SIG-M5 (cell line): ENCODE measurements at regions not wholly inside any gene's neighbourhood (a gene's known extent, or its start where the extent isn't known, plus 50 kb on each side); places are given as distances from the start of the nearest gene placed in this dataset.

Experiments used
- DNase-seq: peaks from one replicate; lab custom pipeline; 2025; lab: John Stamatoyannopoulos, UW

DNA sequence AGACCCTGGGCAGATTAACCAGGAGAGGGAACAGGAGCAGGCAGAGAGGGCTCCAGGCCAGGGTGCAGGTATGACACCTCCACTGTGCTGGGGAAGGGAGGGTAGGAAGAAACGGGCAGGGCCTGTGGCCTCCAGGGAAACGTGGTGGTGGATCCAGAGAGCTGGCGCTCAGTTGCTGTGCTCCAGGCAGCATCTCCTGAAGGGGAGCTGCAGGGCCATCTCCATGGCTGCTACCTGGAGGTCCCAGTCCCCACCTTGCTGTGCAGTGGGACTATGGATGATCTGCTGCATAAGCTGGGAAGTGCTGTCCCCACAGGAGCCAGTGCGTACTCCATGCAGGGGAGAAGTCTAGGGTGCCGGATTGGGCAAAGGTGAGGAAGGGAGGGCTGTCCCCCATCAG is 125.9 kb upstream of the RUNX3 start:
- no peak for DNase-seq

DNA sequence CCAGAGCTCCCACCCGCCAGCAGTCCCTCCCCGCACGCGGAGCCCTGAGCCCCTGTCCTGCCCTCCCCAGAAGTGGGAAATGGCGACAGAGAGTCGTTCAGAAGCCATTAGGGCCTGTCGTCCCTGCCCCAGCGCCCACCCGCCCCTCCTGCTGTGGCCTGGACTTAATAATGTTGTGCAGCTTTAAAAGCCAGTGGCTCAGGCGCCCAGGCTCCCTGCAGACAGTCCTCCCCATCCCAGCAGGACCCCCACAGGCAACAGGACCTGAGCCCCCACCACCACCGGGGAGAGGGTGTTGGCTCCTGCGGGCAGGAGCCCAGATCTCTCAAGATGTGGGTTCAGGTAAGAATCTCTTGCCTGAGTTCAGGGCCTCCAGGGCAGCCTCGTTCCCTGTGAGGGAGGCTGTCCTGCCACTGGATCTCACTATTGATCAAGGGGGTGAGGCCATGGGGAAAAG is 125.3 kb upstream of the RUNX3 start:
- DNase-seq = no peak

DNA sequence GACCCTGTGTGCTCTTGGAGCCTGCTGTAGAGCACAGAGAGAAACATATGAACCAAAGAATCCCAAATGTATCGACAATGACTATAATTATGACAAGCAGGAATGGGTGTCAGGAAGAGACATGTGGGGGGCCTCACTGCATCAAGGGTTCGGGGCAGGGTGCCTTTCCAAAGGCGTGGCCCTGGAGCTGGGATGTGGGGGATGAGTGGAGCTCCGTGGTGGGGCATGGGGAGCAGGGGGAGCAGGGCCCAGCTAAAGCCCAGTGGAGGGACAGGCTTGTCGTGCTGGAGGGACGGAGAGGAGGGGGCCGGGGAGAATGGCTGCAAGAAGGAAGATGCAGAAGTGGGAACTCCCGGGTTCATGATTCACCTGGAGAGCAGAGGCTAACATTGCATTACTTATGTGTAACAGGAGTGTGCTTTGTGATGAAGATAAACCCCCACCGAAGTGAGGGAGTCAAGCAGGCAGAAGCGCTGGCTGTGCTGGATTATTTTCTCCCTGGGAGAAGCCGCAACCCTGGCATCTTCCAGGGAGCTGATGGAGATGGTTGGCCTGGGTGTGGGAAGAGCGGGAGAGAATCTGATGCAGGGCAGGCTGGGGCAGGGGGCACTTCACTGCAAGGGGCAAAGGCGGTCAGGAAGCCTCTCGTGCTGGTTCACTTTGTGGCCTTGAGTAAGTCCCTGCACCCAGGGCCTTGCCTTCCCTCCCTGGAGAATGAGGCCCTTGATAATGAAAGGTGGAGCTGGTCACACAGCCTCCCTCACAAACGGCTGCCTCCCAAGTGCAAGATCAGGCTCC is 124.6 kb upstream of the RUNX3 start:
- DNase-seq = no peak

DNA sequence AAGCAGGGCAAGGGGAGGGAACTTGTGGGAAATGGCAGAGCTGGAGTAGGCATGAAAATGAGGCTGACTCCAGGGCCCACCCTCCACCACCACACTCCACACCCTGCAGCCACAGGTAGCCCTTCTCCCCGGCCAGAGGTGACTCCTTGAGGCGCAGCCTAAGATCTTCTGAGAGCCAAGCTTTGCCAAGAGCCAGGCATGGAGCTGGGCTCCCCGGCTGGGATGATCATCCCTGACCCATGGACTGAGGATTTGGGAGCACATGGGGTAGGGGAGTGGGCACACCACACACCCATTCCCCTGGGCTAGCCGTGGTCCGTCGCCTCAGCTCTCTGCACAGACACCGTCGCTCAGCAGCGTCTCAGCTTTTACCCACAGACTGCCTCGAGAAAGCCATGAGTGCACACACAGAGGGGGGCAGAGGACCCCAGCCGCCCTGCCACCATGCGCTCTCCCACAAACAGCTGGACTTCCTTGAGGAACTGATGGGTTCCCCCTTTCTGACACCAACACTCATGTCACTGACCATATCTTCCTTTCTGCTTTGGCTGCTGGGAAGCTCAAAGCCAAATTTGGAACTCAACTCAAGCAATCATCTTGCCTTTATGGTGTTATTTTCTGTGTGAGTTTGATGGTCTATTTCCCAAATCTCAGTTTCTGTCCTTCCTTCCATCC is 123.6 kb upstream of the RUNX3 start:
- DNase-seq = no peak

DNA sequence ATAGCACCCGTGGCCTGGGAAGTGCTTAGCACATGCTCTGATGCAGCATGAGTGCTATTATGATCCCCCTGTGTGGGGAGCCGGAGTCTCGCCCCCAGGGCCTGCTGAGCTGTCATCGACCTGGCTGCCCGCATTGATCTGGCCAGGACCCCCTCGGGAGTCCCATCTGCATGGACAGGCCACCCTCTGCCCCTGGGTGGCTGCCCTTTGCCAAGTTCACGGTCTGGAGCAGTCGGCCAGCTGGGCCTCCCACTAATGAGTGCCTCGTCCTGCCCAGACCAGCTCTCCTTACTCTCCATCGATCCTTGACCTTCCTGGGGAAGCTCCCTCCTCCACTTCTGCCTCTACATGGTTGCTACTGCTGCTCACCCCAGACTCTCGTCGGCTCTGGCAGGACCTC is 121.8 kb upstream of the RUNX3 start:
- DNase-seq = no peak

DNA sequence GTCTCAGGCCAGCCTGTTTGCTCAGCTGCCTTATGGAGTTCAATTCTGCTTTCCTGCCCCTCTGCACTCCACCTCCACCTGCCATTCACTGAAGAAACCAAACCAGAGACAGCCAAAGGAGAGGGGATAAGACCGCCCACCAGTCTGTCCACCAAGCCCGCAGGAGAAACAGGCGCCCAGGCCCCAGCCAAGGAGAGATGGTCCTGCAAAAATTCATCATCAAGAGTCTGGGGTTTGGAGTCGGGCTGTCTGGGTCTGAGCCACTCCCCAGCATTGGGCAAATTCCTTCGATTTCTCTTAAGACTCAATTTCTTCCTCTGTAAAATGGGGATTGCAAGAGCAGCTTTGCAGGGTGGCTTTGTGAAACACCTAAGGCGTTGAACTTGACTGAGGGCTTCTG is 121.4 kb upstream of the RUNX3 start:
- no peak for DNase-seq

DNA sequence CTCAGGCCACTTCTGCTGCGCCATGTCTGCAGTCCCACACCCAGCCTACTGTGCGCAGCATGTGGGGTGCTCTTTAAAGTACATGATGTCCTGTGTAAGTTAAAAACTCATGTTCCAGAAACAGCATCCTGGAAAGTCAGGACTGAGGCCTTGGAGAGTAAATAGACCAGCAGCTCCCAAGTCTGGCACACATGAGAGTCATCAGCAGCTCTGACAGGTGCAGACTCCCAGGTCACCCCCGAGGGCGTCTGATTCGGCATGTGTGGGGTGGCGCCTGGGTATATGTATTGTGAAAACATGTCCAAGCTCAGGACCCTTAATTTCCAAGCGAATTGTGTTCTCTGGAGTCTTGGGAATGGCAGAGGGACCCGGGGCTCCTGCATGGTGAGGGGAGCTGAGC is 120.1 kb upstream of the RUNX3 start:
- no peak for DNase-seq

DNA sequence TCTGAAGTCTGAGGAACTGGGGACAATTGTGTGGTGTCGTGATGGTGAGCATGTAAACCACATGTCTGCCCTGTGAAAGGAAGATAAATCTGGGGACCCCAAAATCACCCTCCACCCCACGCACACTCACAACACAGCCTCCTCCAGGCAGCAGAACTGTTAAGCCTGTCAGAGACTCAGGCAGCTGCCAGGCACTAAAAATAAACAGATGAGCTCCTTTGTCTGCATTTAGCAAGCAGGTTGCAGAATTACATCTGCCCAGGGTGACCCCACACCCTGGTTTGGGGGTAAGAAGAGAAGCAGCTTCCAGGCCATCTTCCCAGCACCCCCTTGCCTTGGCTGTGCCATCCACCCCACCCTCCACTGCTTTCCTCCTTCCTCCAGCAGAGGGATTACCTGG is 119.1 kb upstream of the RUNX3 start:
- no peak for DNase-seq

DNA sequence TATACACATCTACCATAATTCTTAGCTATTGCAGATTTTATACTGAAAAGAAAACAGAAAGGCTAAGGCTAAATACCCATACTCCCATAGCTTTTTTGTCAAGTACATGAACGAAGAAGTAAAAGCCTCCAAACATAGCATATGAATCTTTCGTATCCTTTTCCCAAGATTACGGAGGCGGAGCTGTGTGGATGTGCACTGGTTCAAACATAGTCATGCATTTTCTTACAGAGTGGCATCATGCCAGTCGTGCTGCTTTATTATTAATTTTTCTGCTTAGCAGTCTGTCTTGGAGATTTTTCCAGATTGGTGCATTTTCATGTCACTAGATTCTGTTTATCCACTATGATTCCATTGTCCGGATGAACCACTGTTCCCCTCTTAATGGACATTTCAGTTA is 118.7 kb upstream of the RUNX3 start:
- no peak for DNase-seq

DNA sequence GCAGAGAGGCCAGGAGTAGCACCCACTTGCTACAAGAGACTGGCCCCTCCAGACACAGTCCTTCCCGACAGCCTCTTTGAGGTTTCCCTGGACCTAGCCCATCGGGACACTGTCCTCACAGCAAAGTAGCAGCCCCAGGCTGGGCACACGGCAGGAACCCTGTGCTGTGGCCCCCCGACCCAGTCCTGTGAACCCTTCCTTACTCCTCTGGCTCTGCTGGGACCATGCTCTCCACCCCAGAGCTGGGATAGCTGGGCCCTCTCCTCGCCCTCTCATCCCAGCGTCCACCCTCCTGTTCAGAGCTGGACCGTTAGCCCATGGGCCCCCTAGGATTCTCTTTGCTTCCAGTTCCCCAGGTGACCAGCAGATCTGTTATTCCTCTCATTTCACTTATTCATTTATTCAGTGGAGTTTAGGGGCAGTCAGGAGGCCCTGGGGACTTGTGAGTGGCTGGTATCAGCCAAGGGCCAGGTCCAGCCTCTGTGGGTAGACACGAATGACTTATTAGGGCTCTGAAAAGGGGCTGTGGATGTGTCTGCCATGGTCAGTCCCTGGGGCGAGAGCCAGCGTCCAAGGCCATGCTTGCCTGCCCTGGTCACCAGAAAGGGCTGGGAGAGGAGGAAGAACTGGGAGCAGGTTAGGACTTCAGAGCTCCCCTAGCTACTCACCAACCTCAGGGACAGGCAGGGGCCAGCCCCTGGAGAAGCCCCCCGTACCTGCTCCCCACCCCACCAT is 117.6 kb upstream of the RUNX3 start:
- DNase-seq = no peak

DNA sequence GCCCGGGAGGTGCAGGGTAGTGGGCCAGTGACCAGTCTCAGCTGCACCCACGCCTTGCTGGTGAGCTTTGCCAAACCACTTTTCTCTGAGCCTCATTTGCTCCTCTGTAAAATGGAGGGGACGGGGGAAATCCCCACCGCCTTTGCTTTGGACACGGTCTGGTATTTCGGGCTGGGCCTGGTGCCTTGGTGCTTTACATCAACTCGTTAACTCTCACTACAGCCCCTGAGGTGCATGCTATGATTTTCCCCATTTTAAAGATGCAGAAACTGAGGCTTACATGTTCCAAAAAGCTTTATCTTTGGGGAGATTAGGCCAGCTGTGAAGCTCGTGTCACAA is 116.1 kb upstream of the RUNX3 start:
- DNase-seq = no peak

DNA sequence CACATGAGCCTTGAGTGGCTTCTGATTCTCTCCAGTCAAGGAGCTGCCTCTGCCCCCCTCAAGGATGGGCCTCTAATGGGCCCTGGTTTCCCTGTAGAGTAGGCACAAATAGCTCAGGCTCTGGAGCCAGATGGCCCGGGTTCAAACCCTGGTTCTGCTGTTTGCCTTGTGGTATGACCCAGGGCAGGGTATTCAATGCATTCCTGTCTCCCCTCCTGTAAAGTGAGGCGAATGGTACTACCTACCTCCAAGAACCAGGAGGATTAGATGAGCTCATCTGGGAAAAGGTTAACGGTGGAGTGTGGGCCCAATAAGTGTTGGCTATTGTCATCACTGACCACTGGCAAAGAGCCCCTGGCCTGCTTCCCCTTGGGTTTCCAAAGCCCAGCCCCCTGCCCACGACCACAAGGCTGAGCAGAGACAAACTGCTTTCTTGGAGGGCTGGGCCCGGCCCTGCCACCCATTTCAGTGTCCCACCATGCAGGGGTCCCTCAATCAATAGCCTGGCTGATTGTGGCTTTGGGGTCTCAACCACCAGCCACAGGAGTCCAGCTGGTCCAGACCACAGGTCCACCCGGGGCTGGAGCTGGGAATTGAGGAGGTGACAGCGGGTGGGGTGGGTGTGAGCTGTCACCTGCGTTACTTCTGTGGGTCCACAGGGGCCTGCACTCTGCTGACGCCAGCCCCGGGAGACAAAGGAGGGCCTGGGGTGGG is 115.6 kb upstream of the RUNX3 start:
- no peak for DNase-seq

DNA sequence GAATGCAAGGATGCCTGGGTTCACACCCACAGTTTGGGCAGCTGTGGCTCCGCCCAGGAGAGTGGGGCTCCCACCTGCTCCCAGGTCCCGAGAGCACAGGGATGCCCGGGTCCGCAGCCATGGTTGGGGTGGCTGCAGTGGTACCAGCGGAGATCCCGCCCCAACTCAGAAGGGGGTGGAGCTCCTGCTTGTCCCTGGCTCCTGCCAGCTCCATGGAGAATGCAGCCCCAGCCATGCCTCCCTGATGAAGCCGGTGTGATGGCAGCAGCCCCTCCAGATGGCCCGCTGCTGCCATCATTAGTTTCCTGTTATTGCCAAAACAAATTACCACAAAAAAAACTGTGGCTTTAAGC is 113.1 kb upstream of the RUNX3 start:
- DNase-seq = no peak

DNA sequence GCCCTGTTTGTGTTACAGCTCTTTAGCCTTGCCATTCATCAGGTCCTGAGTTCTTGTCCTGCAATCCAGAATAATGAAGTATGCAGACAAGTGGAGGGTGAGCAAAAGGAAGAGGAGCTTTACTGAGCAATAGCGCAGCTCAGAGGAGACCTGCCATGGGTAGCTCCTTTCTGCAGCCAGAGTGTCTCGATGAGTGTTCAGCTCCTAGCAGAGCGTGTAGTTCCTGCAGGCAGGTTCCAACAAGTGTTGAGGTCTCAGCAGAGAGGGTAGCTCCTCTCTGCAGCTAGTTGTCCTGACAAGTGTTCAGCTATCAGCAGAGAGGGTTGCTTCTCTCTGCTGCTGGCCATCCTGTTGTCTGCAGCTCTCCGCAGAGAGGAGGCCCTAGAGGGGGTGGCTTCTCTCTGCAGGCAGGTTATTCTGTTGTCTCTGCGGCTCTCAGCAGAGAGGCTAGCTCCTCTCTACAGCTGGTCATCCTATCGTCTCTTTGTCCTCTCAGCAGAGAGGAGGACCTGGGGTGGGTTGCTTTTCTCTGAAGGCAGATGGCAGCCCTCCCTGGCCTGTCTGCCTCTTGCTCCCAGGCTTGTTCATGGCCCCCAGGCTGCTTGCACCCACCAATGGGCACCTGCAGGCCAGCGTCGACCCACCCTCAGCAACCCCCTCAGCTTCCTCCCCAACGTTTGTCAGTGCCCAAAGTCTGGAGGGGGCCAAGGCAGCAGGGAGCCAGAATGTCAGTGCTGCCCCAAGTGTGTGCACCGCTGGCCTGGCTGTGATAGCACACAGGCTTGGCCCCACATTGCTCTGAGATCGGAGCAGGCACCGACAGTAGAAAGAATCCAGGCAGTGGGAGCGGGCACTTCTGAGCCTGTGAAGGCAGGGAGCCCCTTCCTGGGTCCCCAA is 112.5 kb upstream of the RUNX3 start:
- no peak for DNase-seq

DNA sequence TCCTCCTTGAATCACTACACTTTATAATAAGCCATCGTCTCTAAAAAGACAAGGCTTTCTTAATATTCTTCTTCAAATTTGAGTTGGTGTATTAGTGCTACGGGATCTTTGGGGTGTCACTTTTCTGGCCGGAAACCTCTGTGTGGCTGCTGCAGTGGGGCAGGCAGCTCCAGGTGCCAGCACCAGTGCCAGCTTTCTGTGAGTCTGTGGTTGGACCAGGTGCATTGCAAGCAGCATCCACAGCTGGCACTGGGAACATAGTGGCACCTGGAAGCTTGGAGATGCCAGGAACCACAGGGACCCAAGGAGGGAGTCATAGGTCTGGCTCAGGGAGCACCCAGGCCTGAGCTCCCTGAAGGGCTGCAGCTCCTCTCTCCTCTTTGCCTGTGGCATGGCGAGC is 111.8 kb upstream of the RUNX3 start:
- DNase-seq = no peak

DNA sequence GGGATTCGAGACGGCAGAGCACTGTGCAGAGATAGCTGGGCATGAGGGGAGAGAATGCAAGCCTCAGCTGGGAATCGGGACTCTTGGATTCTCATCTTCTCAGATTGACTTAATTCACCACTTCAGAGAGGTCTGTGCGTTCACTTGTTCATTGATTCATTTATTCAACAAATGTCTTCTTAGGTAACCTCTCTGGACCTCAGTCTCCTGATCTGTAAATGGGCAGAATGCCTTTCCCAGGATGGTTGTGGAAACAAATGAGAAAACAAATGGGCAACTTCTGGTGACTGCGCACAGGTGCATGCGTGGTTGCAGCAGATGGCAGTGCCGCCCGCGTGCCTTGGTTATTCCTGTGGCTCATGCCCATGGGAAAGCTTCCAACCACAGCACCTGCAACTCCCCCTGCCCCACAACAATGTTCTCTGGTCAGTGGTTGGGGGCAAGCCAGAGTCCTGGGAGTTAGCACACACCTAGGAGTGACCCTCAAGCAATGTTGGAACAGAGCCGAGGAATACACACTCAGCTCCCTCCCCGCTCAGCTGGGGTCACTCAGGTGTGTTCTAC is 110.1 kb upstream of the RUNX3 start:
- no peak for DNase-seq

DNA sequence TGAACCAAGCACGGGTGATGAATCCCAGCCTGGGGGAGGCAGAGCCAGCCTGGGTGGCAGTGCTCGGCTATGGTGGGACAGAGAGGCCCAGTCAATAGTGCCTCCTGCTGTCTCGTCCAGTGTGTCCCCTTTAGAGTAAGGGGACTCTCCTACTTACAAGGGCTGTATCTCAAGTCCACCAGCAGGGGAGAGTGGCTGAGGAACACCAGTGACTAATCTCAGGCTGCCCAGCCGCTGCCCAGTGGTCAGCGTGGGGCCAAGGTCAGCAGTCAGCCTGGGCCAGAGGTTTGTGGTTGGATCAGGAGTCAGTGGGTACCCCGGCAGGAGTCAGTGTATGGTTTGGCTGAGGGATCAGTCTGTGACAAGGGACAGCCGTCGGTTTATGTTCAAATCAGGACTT is 109.2 kb upstream of the RUNX3 start:
- DNase-seq = no peak

DNA sequence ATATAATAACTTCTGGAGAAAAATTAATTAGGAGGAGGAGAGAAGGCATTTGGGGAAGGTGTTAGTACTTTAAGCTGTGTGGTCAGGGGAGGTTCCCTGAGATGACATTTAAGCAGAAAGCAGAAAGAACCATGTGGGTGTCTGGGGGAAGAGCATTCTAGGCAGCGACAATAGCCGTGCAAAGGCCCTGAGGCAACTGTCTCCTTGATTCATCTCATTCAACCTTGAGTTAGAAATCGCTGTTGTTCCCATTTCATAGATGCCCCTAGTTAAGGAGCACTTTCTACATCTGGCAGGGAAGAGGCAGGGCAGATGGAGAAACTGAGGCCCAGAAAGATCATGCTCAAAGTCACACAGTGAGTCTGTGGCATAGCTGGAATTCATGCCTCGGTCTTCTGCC is 108.6 kb upstream of the RUNX3 start:
- no peak for DNase-seq

DNA sequence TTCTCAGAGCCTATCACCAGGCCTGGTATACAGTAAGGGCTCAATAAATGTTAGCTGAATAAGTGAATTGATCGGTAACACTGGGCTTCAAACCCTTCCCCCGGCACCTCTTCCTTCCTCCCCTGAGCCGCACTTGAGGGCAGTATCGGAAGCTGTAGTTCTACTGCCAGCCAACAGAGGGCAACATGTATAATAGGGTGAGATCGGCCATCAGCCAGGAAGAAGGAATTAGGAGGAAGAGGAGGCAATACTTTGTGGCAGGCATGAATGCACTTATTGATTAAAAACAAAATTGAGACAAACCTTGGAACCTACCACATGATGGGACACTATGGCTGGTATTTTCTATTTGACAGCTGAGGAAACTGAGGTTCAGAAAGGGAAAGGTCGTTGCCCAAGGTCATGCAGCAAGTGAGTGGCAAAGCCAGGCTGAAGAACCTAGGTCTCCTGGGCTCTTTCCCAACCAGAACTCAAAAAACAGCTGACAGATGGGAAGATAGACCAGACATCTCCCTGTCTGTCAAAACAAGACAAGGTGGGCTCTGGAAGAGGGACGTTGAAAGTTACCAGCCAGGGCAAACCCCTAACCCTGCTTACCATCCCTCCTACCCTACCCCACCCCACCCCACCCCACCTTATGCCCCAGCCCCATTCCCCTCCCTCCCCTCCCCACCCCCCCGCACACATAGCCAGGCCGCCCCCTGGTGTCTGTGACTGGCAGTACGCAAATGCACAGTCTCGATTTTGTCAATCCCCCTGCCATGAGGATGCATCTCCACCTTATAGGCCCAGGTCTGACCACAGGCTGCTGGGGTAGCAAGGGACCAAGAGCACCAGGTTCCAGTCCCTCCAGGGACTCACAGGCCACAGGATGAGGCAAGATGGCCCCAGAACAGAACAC is 107.3 kb upstream of the RUNX3 start:
- no peak for DNase-seq

DNA sequence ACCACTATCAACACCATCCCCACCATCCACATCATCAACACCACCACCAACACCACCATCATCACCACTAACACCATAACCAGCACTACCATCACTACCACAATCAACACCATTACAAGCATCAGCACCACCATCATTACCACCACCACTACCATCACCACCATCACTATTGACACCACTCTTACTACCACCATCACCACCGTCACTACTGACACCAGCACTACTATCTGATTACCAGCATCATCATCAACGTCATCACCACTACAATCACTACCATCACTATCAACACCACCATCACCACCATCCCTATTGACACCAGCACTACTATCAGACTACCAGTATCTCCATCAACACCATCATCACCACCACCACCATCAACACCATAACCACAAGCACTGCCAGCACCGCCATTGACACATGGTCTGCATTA is 106.1 kb upstream of the RUNX3 start:
- DNase-seq = no peak
